ENCODE measurements at regions not wholly inside any gene's neighbourhood (a gene's known extent, or its start where the extent isn't known, plus 50 kb on each side); places are given as distances from the start of the nearest gene placed in this dataset.

- Histone ChIP-seq H3K36me3 (ENCODE audit: control insufficient read depth in 2 of 3, insufficient read depth in 3 of 3, low read length in 3 of 3) (no peaks in the 10 kb centered on the region), H3K27me3 (ENCODE audit: control insufficient read depth, insufficient read depth, low read length) (no peaks in the 10 kb centered on the region), H3K27ac (ENCODE audit: low read depth in 2 of 2, low read length in 2 of 2) (no peak overlapping the region), H3K4me1 (ENCODE audit: control insufficient read depth in 2 of 3, insufficient read depth in 2 of 3, low read depth in 1 of 3, low read length in 3 of 3) (no peaks in the 10 kb centered on the region), H3K4me3 (ENCODE audit: low read length in 3 of 3) (no peak overlapping the region), H3K9me3 (ENCODE audit: control insufficient read depth in 2 of 3, insufficient read depth in 1 of 3, low read length in 3 of 3) (no peaks in the 10 kb centered on the region), H3K9ac (ENCODE audit: low read length in 3 of 3) (no peak overlapping the region)
- DNase-seq (no peak), FAIRE-seq (no peak)
- intact Hi-C loops (cut with DNase I) = no loop called here
- TF ChIP-seq CTCF (IDR thresholded peaks at IDR 0.05; ENCODE audit: borderline replicate concordance, extremely low read depth, insufficient read depth) = no peak
These were observed 71.2 kb upstream of the TMEM244 start for GRCh38 chr6:129932321-129932720.

DNA sequence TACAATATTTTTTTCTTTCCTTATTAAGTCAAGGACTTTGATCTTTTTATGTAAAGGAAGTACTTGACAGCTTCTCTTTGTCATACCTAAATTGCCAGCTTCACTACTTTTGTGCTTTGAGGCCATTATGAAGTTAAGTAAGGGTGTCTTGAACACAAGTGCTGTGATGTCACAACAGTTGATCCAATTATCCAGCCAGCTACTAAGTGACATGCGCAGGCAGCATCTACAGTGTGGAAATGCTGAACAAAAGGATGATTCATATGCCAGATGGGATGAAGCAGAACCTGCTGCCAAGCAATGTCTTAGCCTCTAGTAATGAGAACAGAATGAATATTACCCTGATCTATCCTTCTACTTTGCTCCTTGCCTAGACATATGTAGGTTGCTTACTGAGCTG, 68.3 kb upstream of the TMEM244 start:
- Histone ChIP-seq H3K4me3 (ENCODE audit: low read length in 3 of 3) (no peak overlapping the region), H3K27me3 (ENCODE audit: control insufficient read depth, insufficient read depth, low read length) (no peaks in the 10 kb centered on the region), H3K9ac (ENCODE audit: low read length in 3 of 3) (no peak overlapping the region), H3K9me3 (ENCODE audit: control insufficient read depth in 2 of 3, insufficient read depth in 1 of 3, low read length in 3 of 3) (no peaks in the 10 kb centered on the region), H3K4me1 (ENCODE audit: control insufficient read depth in 2 of 3, insufficient read depth in 2 of 3, low read depth in 1 of 3, low read length in 3 of 3) (no peaks in the 10 kb centered on the region), H3K27ac (ENCODE audit: low read depth in 2 of 2, low read length in 2 of 2) (no peak overlapping the region), H3K36me3 (ENCODE audit: control insufficient read depth in 2 of 3, insufficient read depth in 3 of 3, low read length in 3 of 3) (no peaks in the 10 kb centered on the region)
- intact Hi-C loops (cut with DNase I) = no loop called here
- FAIRE-seq (no peak), DNase-seq (no peak)
- no peak for TF ChIP-seq CTCF (IDR thresholded peaks at IDR 0.05; ENCODE audit: borderline replicate concordance, extremely low read depth, insufficient read depth)

DNA sequence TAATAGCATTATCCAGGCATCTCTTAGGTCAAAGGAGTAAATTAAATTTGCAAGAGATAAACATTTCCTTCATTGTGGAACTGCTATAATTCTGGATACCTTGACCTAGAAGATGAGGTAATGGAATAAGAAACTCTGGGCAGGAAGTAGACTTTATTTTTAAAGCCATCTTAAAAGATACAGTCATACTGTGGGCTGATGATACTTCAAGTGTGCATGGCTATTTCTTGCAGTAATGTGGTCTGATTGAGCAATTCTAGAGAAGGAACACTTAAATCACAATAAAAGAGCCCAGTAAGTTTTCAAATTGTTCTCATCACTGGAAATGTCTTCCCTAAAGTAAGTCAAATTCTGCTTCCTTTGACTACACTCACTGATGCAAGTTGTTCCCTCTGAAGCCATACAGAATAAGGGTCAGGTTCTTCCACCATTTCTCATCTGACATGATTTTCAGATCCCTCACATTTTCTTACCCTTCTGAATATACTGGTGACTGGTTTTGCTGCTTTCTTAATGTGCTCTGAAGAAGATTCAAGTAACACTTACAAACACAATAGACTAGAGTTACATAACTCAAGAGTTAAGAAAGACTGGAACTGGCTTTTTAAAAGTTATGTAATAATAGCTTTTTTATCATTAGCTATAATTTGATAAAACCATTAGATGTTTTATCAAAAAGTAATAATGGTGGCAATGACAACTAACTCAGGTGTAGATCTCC, 62.6 kb upstream of the TMEM244 start:
- Histone ChIP-seq H3K27ac (ENCODE audit: low read depth in 2 of 2, low read length in 2 of 2) (no peak overlapping the region), H3K9me3 (ENCODE audit: control insufficient read depth in 2 of 3, insufficient read depth in 1 of 3, low read length in 3 of 3) (no peaks in the 10 kb centered on the region)
- no peak for FAIRE-seq

More for the DNA sequence above, 62.6 kb upstream of the TMEM244 start:
- DNase-seq = no peak
- no peak for TF ChIP-seq CTCF (IDR thresholded peaks at IDR 0.05; ENCODE audit: borderline replicate concordance, extremely low read depth, insufficient read depth)
- Histone ChIP-seq H3K4me3 (ENCODE audit: low read length in 3 of 3) (no peak overlapping the region), H3K36me3 (ENCODE audit: control insufficient read depth in 2 of 3, insufficient read depth in 3 of 3, low read length in 3 of 3) (no peaks in the 10 kb centered on the region), H3K4me1 (ENCODE audit: control insufficient read depth in 2 of 3, insufficient read depth in 2 of 3, low read depth in 1 of 3, low read length in 3 of 3) (no peaks in the 10 kb centered on the region), H3K9ac (ENCODE audit: low read length in 3 of 3) (no peak overlapping the region), H3K27me3 (ENCODE audit: control insufficient read depth, insufficient read depth, low read length) (no peaks in the 10 kb centered on the region)
- intact Hi-C loops (cut with DNase I) = no loop called here

Data from kidney (tissue), 13 donors.